DMS153 treated with DMSO at 0.1 percent for 48 hours (cell line): ENCODE measurements at regions not wholly inside any gene's neighbourhood (a gene's known extent, or its start where the extent isn't known, plus 50 kb on each side); places are given as distances from the start of the nearest gene placed in this dataset.

Source experiments
- DNase-seq: peaks from one replicate; lab custom pipeline; 2025; ENCODE audit not compliant: unreplicated experiment; lab: John Stamatoyannopoulos, UW

DNA sequence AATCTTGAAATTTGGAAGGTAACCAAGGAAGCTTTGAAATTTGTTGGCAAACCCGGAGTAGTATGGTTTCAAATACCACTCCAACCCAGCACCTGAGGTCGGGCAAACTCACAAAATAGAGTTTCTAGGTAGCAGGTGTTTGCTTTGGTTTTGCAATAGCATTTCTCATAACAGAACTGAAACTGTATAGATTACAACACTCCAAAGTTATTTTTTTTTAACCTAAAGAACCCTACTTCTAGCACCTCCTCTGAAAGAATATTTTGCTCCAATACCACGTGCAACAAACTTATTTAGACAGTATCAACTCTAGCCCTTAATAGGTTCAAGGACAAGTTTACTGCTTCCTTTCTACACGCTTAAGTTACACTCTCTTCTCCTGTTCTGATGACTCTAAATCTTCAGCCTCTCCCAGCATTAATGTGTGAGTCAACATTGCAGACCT, 178.5 kb upstream of the FMN2 start:
- no peak for DNase-seq

DNA sequence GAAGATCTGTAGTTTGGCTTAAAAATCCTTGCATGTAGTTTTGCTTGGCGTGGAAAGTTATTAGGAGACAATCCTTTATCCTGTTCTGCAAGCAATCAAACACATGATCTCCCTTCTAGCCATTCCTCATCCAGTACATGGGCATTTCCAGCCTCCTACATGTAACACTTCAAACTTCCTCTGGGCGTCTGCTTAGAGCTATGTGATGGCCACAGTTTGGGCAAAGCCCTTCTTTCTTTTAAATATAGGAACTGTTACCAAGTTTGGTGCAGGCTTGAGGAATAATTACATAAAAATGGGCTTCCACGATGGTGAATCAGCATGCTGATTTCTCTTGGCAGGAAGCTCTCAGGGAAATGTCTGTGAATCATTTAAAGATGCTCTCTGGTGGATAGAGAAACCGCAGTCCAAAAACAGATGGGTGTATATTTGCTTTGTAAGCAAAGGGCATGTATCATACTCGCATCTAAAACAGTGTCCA, 176.9 kb upstream of the FMN2 start:
- no peak for DNase-seq

DNA sequence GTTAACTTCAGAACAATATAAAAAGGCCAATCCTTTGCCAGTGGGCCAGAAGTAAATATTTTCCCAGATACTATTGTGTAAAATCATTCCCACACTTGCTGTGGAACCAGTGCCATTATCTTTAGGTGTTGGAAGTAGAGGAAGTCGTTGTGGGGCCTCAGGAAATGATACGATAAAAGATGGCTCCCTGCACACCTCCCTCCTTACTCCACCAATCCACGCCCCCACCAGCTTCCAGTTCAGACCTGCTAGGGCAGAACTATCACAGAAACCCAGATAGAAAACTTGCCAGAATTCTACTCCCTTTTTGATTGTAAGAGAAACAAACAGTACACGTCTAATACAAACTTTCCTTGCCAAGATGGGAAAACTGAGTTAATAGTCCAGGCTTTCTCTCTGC, 173.0 kb upstream of the FMN2 start:
- no peak for DNase-seq

DNA sequence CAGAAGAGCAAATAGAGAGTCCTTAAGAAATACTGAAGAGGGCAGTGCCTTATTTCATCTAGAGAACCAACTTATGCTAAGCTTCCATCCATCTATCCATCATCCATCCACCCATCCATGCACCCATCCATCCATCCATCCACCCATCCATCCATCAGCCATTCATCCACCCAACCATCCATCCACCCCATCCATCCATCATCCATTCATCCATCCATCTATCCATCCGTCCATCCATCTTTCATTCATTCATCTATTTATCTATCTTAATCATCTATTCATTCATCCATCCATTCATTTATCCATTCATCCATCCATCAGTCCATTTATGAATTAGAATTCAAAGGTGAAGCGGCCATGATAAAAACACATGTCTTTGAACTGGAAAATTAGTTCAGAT, 171.5 kb upstream of the FMN2 start:
- no peak for DNase-seq

DNA sequence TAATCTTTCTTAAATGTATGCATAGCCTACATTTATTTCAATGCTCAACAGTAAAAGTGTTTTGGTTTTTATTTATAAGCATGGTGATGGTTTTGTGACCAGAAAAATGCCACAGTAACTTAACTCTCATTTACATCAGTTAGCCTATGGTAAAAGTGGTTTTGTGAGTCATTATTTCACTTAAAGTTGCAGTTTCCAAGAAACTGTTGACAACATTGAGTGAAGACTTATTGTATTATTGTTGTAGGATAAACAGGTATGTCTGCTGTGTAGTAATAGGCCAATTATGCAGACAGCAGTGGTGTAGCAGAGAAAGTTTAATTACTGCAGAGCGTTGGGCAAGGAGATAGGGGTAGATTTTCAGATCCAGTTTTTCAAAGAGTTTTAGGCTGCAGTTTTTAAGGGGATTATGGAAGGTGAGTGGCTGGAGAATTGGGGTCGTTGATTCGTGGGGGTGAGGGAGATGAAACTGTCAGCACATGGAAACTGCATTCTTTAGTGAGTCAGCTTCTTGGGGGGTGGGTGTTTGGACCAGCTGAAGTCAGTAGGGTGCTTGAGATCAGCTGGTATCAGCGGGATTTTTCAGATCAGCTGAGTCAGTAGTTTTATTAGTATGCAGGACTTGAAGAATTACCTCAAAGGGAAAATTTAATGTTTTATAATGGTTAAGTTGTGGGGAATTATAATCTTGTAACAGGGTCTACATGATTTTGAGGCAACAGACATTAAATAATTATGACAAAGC, 168.7 kb upstream of the FMN2 start:
- DNase-seq: no peak

DNA sequence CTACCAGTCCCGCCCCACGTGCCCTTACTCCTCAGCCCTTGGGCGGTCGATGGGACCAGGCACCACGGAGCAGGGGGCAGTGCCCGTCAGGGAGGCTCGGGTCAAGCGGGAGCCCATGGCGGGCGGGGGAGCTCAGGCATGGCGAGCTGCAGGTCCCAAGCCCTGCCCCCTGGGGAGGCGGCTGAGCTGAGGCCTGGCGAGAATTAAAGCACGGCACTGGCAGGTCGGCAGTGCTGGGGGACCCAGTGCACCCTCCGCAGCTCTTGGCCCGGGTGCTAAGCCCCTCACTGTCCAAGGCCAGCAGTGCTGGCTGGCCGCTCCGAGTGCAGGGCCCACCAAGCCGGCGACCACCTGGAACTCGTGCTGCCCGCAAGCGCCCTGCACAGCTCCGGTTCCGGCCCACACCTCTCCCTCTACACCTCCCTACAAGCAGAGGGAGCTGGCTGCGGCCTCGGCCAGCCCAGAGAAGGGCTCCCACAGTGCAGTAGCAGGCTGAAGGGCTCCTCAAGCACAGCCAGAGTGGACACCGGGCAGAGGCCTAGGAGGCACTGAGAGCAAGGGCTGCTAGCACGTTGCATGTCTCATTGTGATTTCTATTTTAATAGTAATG, 166.8 kb upstream of the FMN2 start:
- DNase-seq: no peak

DNA sequence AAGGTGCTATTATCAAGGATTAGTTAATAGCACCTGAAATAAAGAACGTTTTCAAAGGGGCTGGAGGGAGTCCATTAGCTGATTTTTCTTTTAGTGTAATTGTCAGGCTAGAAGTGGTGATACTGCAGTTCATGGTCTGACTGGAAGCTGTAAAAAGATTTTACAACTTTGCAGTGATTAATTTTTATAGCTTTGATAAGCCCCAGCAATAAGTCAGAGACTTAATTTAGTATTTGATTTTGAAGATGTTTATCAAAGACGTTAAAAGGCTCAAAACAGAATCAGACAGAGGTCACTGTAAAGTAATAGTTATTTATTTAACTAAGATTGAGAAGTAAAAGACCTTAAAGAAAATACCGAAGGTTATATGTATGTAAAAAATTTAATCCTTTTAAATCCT, 165.5 kb upstream of the FMN2 start:
- DNase-seq: no peak

DNA sequence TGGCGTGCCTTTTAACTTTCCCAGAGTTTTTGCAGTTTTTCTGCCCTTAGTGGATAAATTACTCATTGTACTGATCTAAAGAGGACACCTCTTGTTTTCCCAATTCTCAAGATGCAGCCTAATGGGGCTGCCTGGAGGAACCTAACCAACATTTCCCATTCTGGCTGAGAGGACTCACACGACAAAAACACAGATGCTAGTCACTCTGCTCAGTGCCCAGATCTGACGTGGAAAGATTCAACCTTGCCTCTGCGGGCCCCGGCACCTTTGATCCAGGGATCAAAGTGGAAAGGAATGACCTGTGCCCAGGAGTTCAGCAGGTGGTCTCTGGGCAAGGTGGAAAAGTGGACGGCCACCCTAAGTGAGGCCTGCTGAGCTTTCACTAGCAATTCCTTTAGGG, 162.4 kb upstream of the FMN2 start:
- no peak for DNase-seq

DNA sequence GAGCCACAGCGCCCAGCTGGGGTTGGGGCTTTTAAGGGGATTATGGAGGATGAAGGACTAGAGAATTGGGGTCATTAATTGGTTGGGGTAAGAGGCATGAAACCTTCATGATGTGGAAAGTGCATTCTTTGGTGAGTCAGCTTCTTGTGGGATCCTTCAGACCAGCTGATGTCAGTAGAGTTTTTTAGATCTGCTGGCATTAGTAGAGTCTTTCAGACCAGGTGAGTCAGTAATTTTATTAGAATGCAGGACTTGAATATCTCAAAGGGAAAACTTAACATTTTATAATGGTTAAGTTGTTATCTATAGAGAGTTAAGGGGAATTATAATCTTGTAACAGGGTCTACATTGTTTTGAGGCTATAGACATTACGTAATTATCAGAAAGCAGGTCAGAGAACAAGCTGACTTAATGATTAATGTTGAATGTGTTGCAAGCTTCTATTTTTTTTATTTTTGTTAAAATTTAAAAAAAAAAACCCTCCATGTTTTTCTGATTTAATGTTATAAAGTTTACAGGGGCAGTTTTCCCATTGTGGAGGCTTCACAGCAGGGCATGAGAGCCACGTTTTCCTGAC, 160.9 kb upstream of the FMN2 start:
- DNase-seq: no peak

DNA sequence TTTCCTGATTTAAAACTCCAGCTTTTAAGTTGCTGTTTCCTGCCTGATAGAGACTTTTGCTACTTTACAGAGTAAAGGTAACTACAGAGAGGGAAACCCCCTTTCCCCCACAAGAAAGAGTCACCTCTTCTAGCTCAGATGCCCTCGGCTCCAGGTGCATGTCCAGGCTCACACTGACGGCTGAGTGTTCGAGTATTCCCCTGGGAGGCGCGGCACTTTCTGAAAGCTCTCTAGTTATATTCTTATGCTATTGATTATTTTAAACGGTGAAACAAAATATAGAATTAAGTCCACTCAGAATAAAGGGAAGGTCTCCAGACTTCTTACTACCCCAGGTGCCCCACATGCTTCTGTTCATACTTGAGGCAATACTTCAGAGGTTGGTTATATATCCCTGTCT, 160.3 kb upstream of the FMN2 start:
- no peak for DNase-seq

DNA sequence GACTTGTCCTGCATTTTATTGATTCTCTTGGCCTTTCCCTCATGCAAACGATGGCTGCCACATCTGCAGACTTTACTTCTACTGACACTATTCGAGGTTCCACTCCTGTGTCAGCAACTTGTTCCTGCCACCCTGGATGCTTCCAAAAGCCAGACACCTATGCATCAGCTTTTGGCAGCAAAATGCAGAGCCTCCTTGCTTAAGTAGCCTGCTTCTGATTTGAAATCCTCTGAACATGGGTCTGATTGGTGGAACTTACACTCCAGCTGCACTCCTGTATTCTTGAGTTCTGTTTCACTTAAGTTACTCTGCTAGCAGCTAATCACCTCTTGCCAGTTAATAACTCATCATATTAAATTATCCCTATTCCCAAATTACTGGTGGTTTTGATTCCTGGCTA, 152.1 kb upstream of the FMN2 start:
- no peak for DNase-seq

DNA sequence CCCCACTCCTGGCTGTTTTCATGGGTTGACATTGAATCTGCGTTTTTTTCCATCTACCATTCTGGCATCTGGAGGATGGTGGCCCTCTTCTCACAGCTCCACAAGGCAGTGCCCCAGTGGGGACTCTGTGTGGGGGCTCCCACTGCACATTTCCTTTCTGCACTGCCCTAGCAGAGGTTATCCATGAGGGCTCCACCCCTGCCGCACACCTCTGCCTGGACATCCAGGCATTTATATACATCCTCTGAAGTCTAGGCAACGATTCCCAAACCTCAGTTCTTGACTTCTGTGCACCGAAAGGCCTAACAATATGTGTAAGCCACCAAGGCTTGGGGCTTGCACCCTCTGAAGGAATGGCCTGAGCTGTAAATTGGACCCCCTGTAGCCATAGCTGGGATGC, 147.9 kb upstream of the FMN2 start:
- DNase-seq: no peak

DNA sequence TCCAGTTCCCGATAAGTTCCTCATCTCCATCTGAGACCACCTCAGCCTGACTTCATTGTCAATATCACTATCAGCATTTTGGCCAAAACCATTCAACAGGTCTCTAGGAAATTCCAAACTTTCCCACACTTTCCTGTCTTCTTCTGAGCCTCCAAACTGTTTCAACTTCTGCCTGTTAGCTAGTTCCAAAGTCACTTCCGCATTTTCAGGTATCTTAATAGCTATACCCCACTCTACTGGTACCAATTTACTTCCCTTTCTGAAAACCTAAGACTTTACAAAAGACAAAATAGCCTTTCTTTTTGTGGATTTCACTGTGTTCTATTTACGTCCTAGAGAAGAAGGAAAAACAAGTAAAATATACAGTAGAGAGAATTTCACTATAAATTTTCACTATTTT, 147.0 kb upstream of the FMN2 start:
- DNase-seq: no peak

DNA sequence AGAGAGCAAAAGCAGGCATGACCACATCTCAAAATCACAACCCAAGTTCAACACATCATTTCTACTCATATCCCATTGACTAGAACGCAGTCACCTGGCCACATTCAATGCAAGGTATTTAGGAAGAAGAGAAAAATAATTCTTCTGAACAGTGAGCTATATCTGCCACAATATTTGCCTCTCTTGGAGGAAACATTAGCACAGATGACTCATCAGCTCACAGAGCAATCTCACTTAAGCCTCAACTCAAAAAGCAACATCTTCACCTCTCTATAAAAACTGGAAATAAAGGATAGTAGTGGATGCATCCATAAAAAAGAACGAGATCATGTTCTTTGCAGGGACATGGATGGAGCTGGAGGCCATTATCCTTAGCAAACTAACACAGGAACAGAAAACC, 143.9 kb upstream of the FMN2 start:
- DNase-seq: no peak

DNA sequence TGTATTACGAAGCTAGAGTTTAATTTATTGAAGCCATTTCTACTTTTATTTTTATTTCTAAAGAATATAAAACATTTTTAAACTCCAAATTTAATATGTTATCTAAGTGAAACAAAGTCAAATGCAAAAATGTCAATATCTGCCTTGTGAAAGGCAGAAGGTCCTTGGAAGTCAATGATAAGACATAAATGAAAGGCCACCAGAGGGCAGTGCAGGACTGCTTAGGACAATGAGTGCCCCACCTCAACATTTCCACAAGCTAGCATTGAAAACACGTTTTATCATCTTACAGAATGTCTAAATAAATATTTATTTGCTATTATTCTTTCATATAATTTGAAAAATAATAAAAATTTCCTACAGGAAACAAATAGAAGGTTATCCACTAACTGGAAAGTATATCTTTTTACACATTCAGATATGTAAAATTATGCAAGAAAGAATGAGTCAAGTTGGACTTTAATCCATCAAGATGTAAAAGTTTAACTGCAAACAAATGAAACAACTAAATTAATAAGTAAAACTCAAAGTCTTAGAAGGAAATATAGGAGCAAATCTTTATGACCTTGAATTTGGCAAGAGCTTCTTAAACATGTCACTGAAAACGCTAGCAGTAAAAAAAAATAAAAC, 140.1 kb upstream of the FMN2 start:
- peak; percentile 27 for DNase-seq

DNA sequence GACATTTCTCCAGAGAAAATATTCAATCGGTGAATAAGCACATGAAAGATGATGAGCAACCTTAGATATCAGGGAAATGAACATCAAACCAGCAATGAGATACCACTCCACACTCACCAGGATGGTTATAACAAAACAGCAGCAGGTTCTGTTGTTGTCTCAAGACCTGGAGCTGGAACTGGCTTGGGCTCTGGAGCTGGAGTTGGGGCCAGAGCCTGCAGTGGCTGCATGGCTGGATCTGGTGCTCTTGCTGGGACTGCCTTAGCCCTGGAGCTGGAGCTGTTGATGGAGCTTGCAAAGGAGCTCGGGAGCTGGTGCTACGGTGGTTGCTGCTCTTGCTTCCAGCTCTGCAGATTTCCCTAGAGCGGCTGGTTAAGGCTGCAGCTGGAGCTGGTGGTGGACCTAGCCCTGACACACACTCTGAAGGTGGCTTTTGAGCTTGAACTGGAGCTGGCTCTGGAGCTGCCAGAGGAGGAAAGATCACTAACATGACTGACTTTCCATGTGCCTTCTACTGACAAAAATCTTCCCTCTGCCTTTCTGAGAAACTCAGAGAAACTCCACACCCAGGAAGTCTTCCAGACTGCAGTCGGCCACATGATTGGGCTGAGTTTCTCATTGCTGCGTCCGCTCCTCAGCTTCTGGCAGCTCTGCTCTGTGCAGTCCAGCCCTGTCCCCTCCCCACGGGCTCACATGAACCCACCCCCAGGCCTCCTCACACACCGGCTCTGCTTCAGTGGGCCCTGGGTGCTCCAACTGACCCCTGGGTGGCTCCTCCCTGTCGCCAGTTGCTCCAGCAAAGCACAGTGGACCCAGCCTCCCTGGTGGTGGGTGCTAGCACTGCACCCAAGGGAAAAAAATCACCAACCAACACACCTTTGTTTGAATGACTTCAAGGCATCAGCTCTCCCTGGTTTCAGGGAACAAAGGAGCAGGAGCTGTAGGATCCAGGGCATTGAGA, 139.1 kb upstream of the FMN2 start:
- no peak for DNase-seq

DNA sequence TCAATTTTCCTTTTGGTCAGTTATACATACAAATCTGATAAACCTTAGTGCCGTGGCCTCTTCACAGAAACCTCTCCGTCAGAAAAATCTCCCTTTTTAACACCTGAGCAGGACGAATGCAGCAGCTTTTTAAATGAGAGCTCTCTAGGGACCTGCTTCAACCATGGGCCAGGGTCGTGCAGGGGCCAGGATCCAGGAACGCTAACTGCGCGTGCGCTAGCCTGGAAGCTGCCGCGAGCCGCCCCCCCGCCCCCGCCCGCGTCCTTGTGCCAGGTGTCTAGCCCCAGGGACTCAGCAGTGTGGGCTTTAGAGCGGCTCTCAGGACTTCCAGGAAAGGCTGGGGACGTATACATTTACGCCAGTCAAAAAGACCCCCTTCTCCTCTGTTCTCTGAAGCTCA, 136.8 kb upstream of the FMN2 start:
- no peak for DNase-seq

DNA sequence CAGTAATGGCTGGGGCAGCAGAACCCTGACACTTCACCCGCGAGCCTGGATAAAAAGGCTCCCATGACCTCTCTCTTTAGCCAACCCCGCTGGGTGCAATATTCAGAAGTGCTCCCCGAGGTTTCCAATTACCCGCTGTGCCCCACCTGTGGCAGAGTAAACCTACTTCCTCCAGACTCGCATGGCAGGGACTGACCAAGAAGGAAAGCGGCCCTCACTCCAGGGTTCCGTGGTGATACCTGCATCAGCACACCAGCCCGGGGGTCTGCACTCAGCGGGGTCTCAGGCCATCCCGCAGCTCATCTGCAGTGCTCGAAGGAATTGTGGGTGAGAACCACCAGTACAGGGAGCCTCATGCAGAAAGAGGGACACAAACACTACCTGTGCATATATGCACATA, 136.3 kb upstream of the FMN2 start:
- DNase-seq: no peak

DNA sequence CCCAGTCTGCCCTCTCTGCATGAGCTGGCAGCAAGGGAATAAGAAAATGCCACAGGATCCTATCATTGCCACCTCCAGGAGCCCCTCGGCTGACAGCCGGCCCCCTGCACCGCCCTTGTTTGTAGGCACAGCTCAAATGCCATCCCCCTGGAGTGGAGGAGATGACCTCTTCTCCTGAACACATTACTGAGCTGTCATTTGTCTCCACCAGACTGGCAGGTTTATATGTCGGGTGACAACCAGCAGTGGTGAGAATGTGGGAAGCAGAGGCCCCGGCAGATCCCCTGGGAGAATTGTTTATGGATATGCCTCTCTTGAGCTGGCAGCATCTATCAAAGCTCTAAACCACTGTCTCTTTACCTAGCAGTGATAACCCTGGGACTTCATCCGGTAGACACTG, 135.4 kb upstream of the FMN2 start:
- peak; percentile 0 for DNase-seq

DNA sequence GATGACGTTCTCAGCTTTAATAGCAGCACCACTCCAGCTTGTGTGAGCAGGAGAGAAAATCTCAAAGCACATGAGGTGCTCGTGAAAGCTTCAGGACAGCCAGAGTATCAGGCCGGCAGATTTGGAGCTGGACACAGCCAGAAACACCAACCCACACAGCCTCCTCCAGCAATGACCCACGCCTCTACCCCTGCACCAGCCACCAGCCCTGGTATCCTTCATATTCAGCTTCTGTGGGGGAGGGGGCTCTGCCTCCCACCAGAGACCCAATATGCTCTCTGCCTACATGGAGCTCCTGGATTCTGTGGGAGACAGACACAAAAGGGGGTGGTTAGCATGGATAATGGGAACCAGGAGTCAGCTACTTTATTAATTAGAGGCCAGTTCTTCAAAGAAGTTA, 133.6 kb upstream of the FMN2 start:
- no peak for DNase-seq

DNA sequence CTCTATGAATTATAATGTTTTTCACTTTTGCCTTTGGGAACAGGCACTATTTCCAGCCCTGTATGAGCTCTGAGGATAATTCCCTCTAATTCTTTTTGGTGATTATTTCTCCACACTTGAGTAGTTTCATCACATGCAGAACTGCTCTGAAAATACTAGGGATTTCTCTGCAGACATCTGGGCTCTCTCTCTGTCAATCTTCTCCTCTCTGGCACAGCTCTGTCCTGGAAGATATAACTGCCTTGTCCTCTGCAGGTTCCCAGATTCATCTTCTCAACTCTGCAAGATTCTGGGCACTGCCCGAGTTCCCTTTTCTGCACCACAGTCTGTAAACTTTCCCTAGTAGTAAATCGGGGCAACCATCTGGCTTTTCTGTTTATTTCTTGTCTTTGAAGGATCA, 131.3 kb upstream of the FMN2 start:
- DNase-seq: no peak
